ENCODE measurements at regions not wholly inside any gene's neighbourhood (a gene's known extent, or its start where the extent isn't known, plus 50 kb on each side); places are given as distances from the start of the nearest gene placed in this dataset.

- WGBS, 2 donors, result 94% methylated on average over 8 of the region's 8 CpGs
- intact Hi-C loops (cut with DNase I), result no loop called here
- TF ChIP-seq, protein P1, sequence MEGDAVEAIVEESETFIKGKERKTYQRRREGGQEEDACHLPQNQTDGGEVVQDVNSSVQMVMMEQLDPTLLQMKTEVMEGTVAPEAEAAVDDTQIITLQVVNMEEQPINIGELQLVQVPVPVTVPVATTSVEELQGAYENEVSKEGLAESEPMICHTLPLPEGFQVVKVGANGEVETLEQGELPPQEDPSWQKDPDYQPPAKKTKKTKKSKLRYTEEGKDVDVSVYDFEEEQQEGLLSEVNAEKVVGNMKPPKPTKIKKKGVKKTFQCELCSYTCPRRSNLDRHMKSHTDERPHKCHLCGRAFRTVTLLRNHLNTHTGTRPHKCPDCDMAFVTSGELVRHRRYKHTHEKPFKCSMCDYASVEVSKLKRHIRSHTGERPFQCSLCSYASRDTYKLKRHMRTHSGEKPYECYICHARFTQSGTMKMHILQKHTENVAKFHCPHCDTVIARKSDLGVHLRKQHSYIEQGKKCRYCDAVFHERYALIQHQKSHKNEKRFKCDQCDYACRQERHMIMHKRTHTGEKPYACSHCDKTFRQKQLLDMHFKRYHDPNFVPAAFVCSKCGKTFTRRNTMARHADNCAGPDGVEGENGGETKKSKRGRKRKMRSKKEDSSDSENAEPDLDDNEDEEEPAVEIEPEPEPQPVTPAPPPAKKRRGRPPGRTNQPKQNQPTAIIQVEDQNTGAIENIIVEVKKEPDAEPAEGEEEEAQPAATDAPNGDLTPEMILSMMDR (IDR thresholded peaks at IDR 0.05), result no peak
- no peak for TF ChIP-seq POLR2A (IDR thresholded peaks at IDR 0.05)
- H3K4me1 ChIP-seq, result peaks cover 0 to 30% (median 0%) of the 10 kb centered on the region in 3 donors
- no peak overlapping the region for H3K27ac ChIP-seq
- no peak for DNase-seq
- H3K9me3 ChIP-seq, result no peaks in the 10 kb centered on the region
- no peaks in the 10 kb centered on the region for H3K36me3 ChIP-seq
- H3K27me3 ChIP-seq, result no peaks in the 10 kb centered on the region
- H3K4me3 ChIP-seq, result no peak overlapping the region
Measured at GRCh38 chr3:193808317-193808716, 215.3 kb downstream of the OPA1 start.

DNA sequence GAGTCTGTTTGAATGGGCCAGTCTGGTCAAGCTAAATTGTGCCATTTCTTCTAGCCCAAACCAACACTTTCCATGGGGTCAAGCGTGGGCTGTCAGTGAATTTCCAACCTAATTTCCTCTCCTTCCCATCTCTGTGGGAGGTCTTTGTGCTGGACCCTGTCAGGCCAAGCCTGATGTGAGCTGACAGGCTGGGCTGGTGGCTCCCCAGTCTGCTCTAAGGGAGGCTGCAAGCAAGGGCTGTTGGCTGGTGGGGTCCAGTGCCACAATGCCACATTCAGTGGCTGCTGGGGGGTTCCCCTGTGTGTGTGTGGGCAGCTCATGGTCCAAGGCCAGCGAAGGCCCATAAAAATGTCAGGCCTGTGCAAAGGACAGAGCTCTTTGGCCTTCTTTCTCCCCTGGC lies 216.1 kb downstream of the OPA1 start:
- Histone ChIP-seq H3K36me3 (no peaks in the 10 kb centered on the region), H3K4me3 (no peak overlapping the region), H3K27ac (no peak overlapping the region), H3K9me3 (no peaks in the 10 kb centered on the region), H3K4me1 (peaks cover 0 to 27% (median 0%) of the 10 kb centered on the region in 3 donors), H3K27me3 (no peaks in the 10 kb centered on the region)
- WGBS, 2 donors, result 60 to 83% methylated on average over 1 of the region's 2 CpGs
- DNase-seq, result no peak
- TF ChIP-seq, protein P1 (IDR thresholded peaks at IDR 0.05), result no peak
- no peak for TF ChIP-seq POLR2A (IDR thresholded peaks at IDR 0.05)
- intact Hi-C loops (cut with DNase I), result no loop called here

DNA sequence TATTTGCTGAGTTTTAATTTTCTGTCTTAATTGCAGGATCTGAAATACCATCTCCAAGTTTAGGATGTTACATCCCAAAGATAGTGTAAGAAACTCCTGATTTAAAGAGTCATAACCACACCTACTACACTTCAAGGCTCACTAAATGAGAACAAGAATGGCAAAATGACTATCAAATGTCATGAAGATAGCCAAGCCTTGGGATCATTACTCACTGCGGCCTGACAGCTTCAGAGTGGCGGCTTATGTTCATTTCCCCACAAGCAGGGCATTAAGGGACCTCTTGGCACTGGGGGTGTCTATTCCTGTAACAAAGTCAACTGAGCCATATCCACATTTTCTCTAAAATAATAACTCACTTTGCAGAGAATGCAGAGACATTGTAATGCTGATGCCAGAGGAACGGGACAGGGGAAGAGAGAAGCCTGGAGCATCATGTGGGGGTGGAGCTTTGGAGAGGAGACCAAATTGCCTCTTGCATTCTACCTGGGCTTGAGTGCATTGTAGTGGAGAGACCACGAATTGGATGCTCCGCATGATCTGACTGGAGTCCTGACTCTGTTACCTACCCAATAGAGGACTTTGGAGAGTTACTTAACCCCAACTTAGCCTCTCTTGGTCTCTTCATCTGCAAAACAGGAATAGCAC lies 219.2 kb downstream of the OPA1 start:
- 86 to 91% methylated on average over 5 of the region's 5 CpGs for WGBS, 2 donors

GRCh38 chr3:193812791-193813500 lies 219.9 kb downstream of the OPA1 start:
- Histone ChIP-seq H3K4me1 (peaks cover 8 to 19% (median 8%) of the 10 kb centered on the region in 3 donors), H3K27ac (no peak overlapping the region), H3K9me3 (no peaks in the 10 kb centered on the region), H3K4me3 (no peak overlapping the region), H3K36me3 (no peaks in the 10 kb centered on the region), H3K27me3 (no peaks in the 10 kb centered on the region)
- intact Hi-C loops (cut with DNase I), result no loop called here
- TF ChIP-seq POLR2A (IDR thresholded peaks at IDR 0.05), result no peak
- TF ChIP-seq, protein P1 (IDR thresholded peaks at IDR 0.05), result no peak
- DNase-seq, result no peak
- 82 to 85% methylated on average over 4 to 7 of the region's 7 CpGs for WGBS, 2 donors

More for the DNA sequence above, 219.2 kb downstream of the OPA1 start:
- Histone ChIP-seq H3K27ac (no peak overlapping the region), H3K27me3 (no peaks in the 10 kb centered on the region), H3K4me1 (peaks cover 7 to 16% (median 7%) of the 10 kb centered on the region in 3 donors), H3K9me3 (no peaks in the 10 kb centered on the region), H3K4me3 (no peak overlapping the region), H3K36me3 (no peaks in the 10 kb centered on the region)
- no peak for TF ChIP-seq POLR2A (IDR thresholded peaks at IDR 0.05)
- TF ChIP-seq, protein P1 (IDR thresholded peaks at IDR 0.05), result no peak
- intact Hi-C loops (cut with DNase I), result no loop called here
- DNase-seq, result no peak

DNA sequence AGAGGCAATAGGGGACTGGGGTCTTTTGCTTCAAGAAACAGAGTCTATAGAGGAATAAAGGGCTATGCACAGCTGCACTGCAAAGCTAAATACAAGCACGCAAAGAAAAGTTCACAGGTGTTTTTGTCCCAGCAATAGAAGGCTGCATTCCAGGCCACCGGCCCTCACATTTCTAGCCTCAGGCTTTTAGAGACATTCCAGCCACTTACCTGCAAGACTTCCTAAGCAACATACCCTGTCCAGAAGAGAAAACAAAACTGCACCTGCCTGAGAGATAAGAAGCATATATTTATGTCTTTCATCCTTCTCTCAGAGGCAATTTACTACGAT lies 220.5 kb downstream of the OPA1 start:
- Histone ChIP-seq H3K27me3 (no peaks in the 10 kb centered on the region), H3K27ac (no peak overlapping the region), H3K4me1 (peaks cover 8 to 19% (median 8%) of the 10 kb centered on the region in 3 donors), H3K4me3 (no peak overlapping the region), H3K36me3 (no peaks in the 10 kb centered on the region), H3K9me3 (no peaks in the 10 kb centered on the region)
- no peak for DNase-seq
- TF ChIP-seq, protein P1 (IDR thresholded peaks at IDR 0.05), result no peak
- no peak for TF ChIP-seq POLR2A (IDR thresholded peaks at IDR 0.05)
- intact Hi-C loops (cut with DNase I), result no loop called here
- 90 to 93% methylated on average over 3 of the region's 3 CpGs for WGBS, 2 donors

All from esophagus squamous epithelium (tissue), 5 donors.